GM19372 (cell line): ENCODE measurements at regions not wholly inside any gene's neighbourhood (a gene's known extent, or its start where the extent isn't known, plus 50 kb on each side); places are given as distances from the start of the nearest gene placed in this dataset.

Source experiments
- ATAC-seq: cut with Tn5 transposase; IDR thresholded peaks from one replicate; pipeline ENCODE4 v1.9.1; 2021; ENCODE audit warnings: mild to moderate bottlenecking, low read depth, moderate library complexity; ENCODE audit not compliant: unreplicated experiment

GRCh38 chr13:73440296-73440895 is 381.6 kb downstream of the KLF5 start:
- ATAC-seq: no peak

DNA sequence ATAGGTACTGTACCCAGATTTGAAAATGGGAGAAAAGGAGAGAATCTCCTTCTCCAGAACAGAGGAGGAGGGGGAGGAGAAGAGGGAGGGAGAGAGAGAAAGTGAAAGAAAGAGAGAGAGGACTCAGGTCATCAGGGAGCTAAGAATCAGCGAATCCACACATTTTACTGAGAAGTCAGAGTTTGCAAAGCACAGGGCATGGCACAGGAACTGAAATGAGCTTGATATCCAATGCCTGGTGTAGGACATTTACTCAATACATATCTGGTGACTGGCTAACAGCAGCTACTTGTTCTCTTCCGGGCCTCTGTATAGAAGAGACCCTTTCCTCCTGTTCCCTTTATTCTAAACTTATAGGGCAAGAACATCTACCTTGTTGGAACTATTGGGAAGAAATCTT is 375.1 kb downstream of the KLF5 start:
- no peak for ATAC-seq

- no peak for ATAC-seq
Observed at GRCh38 chr13:73433458-73433857, 374.7 kb downstream of the KLF5 start.

DNA sequence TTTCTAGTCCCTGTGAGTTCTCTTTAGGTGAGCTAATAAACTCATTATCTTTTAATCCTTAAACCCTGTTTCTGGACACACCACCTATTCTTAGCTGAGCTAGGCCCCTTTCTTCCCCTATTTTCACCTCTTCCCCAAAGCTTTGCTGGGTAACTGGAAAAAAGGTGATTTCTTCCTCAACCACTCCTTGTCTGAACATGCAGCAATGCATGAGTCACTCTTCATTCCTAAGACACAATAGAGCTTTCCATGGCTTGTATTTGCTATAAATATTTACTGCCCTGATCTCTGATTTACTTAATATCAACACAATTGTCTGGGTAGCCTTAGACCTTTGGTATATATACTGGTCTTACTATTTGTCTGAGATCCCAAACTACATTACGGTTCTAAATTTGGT is 370.9 kb downstream of the KLF5 start:
- no peak for ATAC-seq

- no peak for ATAC-seq
Observed at GRCh38 chr13:73428706-73429105, 369.9 kb downstream of the KLF5 start.

DNA sequence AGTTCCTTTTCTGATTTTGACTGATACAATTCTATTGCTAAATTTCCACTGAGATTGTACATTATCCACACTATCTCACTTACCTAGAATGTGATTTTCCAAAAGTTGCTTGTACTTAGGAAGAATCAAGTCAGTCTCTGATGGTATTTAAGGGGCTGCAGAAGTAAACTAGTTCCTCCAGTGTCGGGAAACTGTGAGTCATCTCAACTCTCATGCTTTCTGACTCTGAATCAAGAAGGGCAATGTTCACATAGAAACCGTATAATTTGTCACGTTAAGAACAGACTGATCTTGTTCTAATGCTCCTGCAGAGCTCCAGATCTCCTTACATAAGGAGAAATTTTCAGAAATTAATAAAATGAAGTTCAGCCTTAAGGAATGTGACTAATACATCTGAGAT is 369.3 kb downstream of the KLF5 start:
- no peak for ATAC-seq

DNA sequence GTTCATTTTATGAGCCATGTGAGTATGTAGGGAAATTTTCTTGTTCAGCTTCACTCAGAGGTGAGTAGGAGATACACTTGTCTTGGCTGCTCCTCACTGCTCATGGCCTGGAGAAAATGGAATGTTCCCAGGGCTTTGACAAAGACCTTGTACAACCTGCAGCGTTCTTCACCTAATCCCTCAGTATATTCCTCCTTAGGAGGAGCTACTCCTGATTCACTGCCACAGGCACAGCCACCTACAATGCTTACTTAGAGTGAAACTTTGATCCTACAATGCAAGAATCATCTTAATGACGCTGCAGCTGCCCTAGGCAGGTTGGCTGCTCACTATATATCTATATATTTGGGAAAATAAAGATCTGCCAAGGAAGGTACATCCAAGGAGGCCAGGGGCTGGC is 364.2 kb downstream of the KLF5 start:
- ATAC-seq: no peak

GRCh38 chr13:73421310-73421912 is 362.6 kb downstream of the KLF5 start:
- no peak for ATAC-seq

GRCh38 chr13:73419186-73419585 is 360.4 kb downstream of the KLF5 start:
- ATAC-seq: no peak

- ATAC-seq: no peak
Observed at GRCh38 chr13:73417012-73417615, 358.3 kb downstream of the KLF5 start.

GRCh38 chr13:73416093-73416492 is 357.3 kb downstream of the KLF5 start:
- ATAC-seq: no peak

DNA sequence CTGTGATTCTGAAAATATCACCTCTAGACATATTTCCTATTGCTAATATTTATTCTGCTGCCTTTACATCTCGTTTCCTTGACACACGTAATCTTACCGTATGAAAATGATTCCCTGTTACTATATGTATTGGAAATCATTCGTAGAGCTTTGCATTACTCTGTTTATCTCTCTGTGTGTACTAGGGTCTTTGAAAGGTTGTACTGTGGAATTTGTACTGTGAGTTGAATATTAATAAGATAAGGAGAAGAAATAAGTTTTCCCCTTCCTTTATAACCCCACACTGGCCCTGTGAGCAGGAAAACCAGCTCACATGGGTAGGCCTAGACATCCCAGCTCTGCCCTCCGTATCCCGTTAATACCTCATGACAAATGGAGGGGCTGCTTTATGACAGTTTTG is 354.9 kb downstream of the KLF5 start:
- ATAC-seq: no peak

DNA sequence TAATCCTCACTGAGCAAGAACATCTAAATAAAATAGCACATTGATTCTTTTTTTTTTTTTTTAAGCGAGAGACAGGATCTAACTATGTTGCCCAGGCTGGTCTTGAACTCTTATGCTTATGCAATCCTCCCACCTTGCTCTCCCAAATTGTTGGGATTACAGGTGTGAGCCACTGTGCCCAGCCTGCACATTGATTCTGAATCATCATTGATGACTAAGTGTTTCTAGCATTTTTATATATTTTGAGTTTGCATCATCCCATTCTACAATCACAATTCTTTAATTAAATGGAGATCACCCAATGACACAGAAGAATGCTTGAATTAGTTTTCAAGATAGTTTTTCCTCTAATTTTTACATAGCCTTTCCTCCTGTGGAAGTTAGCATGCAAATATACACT is 354.1 kb downstream of the KLF5 start:
- ATAC-seq: no peak

DNA sequence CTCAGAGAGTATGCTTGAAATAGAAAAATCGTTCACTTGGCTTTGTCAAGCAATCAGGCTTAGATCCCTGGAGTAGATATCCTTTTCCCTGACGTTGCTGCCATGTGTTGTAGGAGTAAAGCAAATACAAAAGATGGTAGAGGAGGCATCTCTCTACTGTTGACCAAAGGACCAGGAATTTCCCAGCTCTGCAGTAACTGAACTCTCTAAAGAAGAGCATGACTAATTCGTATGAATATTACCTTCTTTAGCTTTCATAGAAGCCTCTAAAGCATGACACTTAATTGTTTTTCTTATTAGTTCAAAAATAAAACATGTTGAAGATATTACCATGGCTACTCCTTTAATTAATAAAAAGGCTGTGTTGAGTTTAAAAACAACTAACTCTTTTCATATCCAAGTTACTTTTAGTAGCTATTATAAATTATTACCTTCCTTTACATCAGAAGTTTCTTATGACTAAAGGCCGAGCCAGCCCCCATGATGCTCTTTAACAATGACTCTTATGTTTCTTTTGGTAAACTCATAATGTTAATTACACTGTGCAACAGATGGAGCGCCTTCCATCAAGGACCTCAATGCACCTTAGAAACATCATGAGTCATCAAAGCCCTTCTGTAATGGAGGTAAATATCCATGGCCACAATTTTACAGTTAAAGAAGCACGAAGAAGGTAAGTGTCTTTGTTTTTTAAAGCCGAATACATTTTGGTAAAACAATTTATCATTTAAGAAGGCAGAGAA is 352.4 kb downstream of the KLF5 start:
- ATAC-seq: no peak

DNA sequence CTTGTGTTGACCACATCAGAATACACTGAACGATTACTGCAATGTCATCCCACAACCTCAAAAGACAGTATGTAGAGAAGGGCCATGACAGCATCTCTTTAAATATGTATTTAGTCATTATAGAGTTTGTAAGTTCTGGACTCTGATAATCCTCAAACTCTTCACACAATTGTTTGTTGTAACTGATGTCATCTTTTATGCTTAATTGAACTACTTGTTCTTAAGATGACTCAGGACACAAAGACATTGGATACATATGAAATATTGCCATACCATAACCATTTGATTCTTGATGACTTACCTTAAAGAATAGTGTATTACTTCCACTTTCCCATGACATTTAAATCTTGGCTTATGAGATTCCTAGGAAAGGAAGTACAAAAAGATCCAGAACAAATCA is 347.6 kb downstream of the KLF5 start:
- no peak for ATAC-seq

DNA sequence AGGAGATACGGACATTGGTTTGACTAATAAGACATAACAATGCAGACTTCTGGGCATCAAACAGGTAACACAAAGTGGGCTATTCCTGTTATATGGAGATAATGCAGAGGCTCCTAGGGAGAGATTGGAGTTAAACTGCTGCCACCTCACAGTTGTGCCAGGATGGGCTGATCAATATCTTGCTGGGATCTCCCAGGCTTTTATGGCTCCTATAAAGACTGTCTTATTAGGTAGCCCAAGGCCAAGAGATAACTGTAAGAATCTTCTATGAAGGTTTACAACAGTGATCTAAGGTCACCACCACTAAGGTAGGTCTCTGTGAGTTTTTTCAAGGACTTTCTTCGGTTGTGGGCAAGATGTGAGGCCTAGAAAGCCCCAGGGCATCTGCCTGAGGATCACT is 345.8 kb downstream of the KLF5 start:
- ATAC-seq: no peak

- no peak for ATAC-seq
Observed at GRCh38 chr13:73403355-73404120, 344.7 kb downstream of the KLF5 start.

DNA sequence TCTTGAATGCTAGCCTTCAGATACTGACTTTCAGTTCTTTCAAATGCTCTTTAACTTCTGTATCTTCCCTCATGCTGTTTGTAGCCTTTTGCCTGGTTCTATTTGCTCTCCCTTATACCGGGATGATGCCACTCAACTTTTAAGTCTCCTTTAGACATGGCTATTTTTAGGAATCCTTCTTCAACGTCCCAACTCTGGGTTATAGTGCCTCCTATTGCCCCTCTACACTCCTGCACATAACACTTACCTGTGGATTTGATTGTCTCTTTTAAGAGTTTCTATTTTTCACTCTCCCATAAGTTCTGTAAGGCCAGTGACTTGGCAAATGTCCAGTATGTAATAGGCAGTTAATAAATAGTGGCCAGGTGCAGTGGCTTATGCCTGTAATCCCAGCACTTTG is 343.0 kb downstream of the KLF5 start:
- ATAC-seq: no peak

- no peak for ATAC-seq
Observed at GRCh38 chr13:73399347-73400216, 340.8 kb downstream of the KLF5 start.
